ENCODE measurements at regions not wholly inside any gene's neighbourhood (a gene's known extent, or its start where the extent isn't known, plus 50 kb on each side); places are given as distances from the start of the nearest gene placed in this dataset.
"Not testable (repeated sequence)": the region's sequence is repeated elsewhere in the genome, so short reads cannot be mapped to it uniquely, and the experiment has no call there.

GRCh38 chr22:36081023-36081431, 52.4 kb upstream of the RBFOX2 start:
- Histone ChIP-seq H3K23me2 (ENCODE audit: insufficient read length, low read depth, low read length, poor library complexity, severe bottlenecking) (peaks cover 2% of the 10 kb centered on the region), H4K5ac (ENCODE audit: insufficient read length, low read depth, low read length) (no peak overlapping the region), H2BK12ac (ENCODE audit: insufficient read length, low read depth, low read length) (no peak overlapping the region), H3K14ac (ENCODE audit: insufficient read depth, low read length) (no peak overlapping the region), H3K56ac (ENCODE audit: insufficient read length, low read depth, low read length) (no peak overlapping the region), H3K79me1 (ENCODE audit: insufficient read depth, low read depth, low read length, poor library complexity, severe bottlenecking) (no peaks in the 10 kb centered on the region), H2BK15ac (ENCODE audit: low read depth, low read length) (no peak overlapping the region), H3K27me3 (ENCODE audit: insufficient read depth, low read length) (no peaks in the 10 kb centered on the region), H4K91ac (ENCODE audit: insufficient read length, low read depth, low read length) (no peak overlapping the region), H4K8ac (replicated peaks; ENCODE audit: insufficient read length, low read depth, low read length) (no peak overlapping the region), H3K4me2 (ENCODE audit: insufficient read depth, insufficient read length, low read length) (no peak overlapping the region), H2AK5ac (ENCODE audit: insufficient read length, low read length) (no peak overlapping the region), H3K4me1 (ENCODE audit: insufficient read depth, low read length) (no peaks in the 10 kb centered on the region), H3K9me3 (ENCODE audit: control insufficient read depth, low read depth, low read length) (no peaks in the 10 kb centered on the region), H2BK20ac (ENCODE audit: low read depth, low read length, poor library complexity, severe bottlenecking) (no peak overlapping the region), H3K4ac (ENCODE audit: low read depth, low read length) (no peak overlapping the region), H2BK5ac (ENCODE audit: insufficient read length, low read length) (no peak overlapping the region), H3T11ph (ENCODE audit: low read length) (no peak overlapping the region), H4K20me1 (ENCODE audit: control insufficient read depth, insufficient read depth, insufficient read length) (no peaks in the 10 kb centered on the region), H3K18ac (ENCODE audit: insufficient read length, low read depth, low read length) (no peak overlapping the region), H3K79me2 (ENCODE audit: insufficient read depth, low read length) (no peaks in the 10 kb centered on the region), H3K27ac (ENCODE audit: insufficient read length, low read depth, low read length) (no peak overlapping the region), H2AFZ (ENCODE audit: low read length) (no peak overlapping the region), H3K9ac (ENCODE audit: extremely low read depth, insufficient read length, low read length) (no peak overlapping the region), H2BK120ac (ENCODE audit: low read depth, low read length, poor library complexity, severe bottlenecking) (no peak overlapping the region), H3K23ac (ENCODE audit: insufficient read length, low read depth, low read length) (no peak overlapping the region)
- no peak for TF ChIP-seq CTCF (conservative IDR thresholded peaks at IDR 0.05)
- Mint-ChIP-seq H3K27ac (no peak overlapping the region), H3K27me3 (ENCODE audit: low read depth) (peaks cover 1% of the 10 kb centered on the region), H3K36me3 (ENCODE audit: insufficient read depth in 1 of 3, low read depth in 3 of 3) (peaks cover 0 to 4% (median 2%) of the 10 kb centered on the region in 3 experiments; a peak in 2 of 7 replicates), H3K4me1 (peaks cover 4 to 9% of the 10 kb centered on the region in 2 experiments; a peak in 2 of 4 replicates), H3K4me3 (no peak overlapping the region), H3K9me3 (peaks cover 5% of the 10 kb centered on the region in 2 experiments; a peak in 3 of 5 replicates)
- no CpG with 5 or more reads among the region's 6 CpGs for WGBS (ENCODE audit: extremely low coverage, insufficient read length, low lambda C conversion rate)
- no peak for DNase-seq

GRCh38 chr22:36080281-36080680, 51.7 kb upstream of the RBFOX2 start:
- H2BK15ac ChIP-seq (ENCODE audit: low read depth, low read length); H3K27ac ChIP-seq (ENCODE audit: insufficient read length, low read depth, low read length); H3K4me1 ChIP-seq (ENCODE audit: insufficient read depth, low read length); H3K23ac ChIP-seq (ENCODE audit: insufficient read length, low read depth, low read length); H3K27me3 ChIP-seq (ENCODE audit: insufficient read depth, low read length); H3K9me3 Mint-ChIP-seq; H3K4ac ChIP-seq (ENCODE audit: low read depth, low read length); H4K8ac ChIP-seq (replicated peaks; ENCODE audit: insufficient read length, low read depth, low read length); H3K4me3 Mint-ChIP-seq; H2AK5ac ChIP-seq (ENCODE audit: insufficient read length, low read length); DNase-seq; H2BK12ac ChIP-seq (ENCODE audit: insufficient read length, low read depth, low read length); H2AFZ ChIP-seq (ENCODE audit: low read length); H3K79me2 ChIP-seq (ENCODE audit: insufficient read depth, low read length); H3K4me1 Mint-ChIP-seq; H3K9me3 ChIP-seq (ENCODE audit: control insufficient read depth, low read depth, low read length); H2BK20ac ChIP-seq (ENCODE audit: low read depth, low read length, poor library complexity, severe bottlenecking); H3K18ac ChIP-seq (ENCODE audit: insufficient read length, low read depth, low read length); H2BK5ac ChIP-seq (ENCODE audit: insufficient read length, low read length); H3K79me1 ChIP-seq (ENCODE audit: insufficient read depth, low read depth, low read length, poor library complexity, severe bottlenecking); H4K5ac ChIP-seq (ENCODE audit: insufficient read length, low read depth, low read length); H3K23me2 ChIP-seq (ENCODE audit: insufficient read length, low read depth, low read length, poor library complexity, severe bottlenecking); H4K20me1 ChIP-seq (ENCODE audit: control insufficient read depth, insufficient read depth, insufficient read length); H3K4me2 ChIP-seq (ENCODE audit: insufficient read depth, insufficient read length, low read length); H3K27me3 Mint-ChIP-seq (ENCODE audit: low read depth); H3K14ac ChIP-seq (ENCODE audit: insufficient read depth, low read length); H4K91ac ChIP-seq (ENCODE audit: insufficient read length, low read depth, low read length); H3K9ac ChIP-seq (ENCODE audit: extremely low read depth, insufficient read length, low read length); H3K27ac Mint-ChIP-seq; H3K36me3 Mint-ChIP-seq (ENCODE audit: insufficient read depth in 1 of 3, low read depth in 3 of 3); H3T11ph ChIP-seq (ENCODE audit: low read length); H3K56ac ChIP-seq (ENCODE audit: insufficient read length, low read depth, low read length); H2BK120ac ChIP-seq (ENCODE audit: low read depth, low read length, poor library complexity, severe bottlenecking): not testable (repeated sequence)
